Astrocyte of the spinal cord (primary cell): ENCODE measurements at regions not wholly inside any gene's neighbourhood (a gene's known extent, or its start where the extent isn't known, plus 50 kb on each side); places are given as distances from the start of the nearest gene placed in this dataset.
A peak's percentile ranks its signal among the peaks of the same experiment; 100 is the strongest.

ENCODE experiments used
- DNase-seq: peaks from one replicate; pipeline ENCODE4 v3.0.0; 2011; ENCODE audit warnings: low read depth, low spot score
- H3K4me3 ChIP-seq: 2 replicates; pipeline ENCODE4 v1.5.1; 2011; ENCODE audit warnings: low read depth, mild to moderate bottlenecking, low read length, moderate library complexity
- CTCF ChIP-seq: IDR thresholded peaks from 2 replicates; pipeline ENCODE4 v1.5.1; 2012; ENCODE audit warnings: low read depth, mild to moderate bottlenecking, low read length, inconsistent platforms
- in situ Hi-C: cut with HindIII; loops from 2 replicates; pipeline ENCODE4 v1.10.0; 2017; ENCODE audit warnings: low sequenced_read_pairs

DNA sequence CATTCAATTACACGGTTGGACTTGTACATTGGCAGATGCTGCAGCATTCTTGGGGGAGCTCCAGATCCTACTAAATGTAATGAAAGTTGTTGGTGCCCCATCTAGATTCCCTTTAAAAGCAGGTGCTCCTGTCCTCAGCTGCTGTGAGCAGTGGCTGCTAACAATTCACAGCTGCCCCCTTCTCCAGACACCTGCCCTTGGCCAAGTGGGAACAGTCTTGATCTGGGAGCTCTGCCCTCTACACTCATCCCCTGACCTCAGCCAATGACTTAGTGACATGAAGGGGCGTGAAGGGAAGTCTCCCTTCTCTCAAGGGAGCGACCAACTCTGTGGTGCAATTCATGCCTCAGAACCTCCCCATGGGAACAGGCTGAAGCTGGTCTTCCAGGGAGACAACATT, 125.7 kb downstream of the EIF4E start:
- DNase-seq = no peak
- no peak for TF ChIP-seq CTCF
- in situ Hi-C loops = no loop called here
- no peak overlapping the region for H3K4me3 ChIP-seq

DNA sequence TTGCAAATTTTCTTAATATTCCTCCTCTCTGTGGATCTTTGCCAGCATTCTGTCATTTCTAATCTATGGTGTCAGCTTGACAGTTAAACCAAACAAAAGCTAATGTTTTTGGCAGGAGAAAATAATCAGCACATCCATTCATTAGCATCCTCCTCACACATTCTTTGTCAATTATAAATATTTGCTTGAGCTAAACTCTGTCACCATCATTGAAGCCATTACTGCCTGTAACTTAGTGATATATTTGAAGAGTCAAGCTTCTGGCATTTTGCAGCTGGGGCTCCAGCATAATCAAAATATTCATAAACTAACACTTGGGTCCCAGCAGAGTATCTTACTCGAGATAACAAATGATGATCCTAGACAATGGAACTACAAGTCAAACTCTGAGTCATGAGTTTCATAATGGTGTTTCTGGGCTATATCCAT, 126.1 kb downstream of the EIF4E start:
- H3K4me3 ChIP-seq = no peak overlapping the region
- in situ Hi-C loops = no loop called here
- TF ChIP-seq CTCF = no peak
- DNase-seq = no peak

DNA sequence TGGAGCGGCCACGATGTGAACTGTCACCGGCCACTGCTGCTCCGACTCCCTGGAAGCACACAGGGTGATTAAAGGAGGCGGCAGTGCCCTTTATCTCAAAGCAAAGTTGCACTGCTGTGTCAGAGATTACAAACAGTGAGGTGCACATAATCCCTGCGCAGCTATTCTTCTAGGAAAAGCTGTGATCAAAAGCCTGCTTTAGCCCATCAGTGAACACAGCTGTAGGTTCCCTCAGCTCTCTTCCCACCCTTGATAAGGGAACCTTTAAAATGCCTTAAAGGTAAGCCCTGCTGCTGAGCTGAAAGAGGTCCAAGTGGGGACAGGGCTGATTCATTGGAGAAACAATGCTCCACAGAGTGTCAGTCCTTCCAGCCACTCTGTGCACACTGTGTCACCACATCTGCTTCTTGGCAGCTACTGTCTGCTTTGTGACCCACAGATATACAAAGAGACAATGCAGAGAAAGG, 127.6 kb downstream of the EIF4E start:
- TF ChIP-seq CTCF = no peak
- H3K4me3 ChIP-seq = no peak overlapping the region
- in situ Hi-C loops = no loop called here

GRCh38 chr4:98796991-98797390, 131.9 kb downstream of the EIF4E start:
- no peak for TF ChIP-seq CTCF
- DNase-seq = no peak
- H3K4me3 ChIP-seq = no peak overlapping the region
- in situ Hi-C loops = no loop called here

More for the DNA sequence above, 127.6 kb downstream of the EIF4E start:
- no peak for DNase-seq

DNA sequence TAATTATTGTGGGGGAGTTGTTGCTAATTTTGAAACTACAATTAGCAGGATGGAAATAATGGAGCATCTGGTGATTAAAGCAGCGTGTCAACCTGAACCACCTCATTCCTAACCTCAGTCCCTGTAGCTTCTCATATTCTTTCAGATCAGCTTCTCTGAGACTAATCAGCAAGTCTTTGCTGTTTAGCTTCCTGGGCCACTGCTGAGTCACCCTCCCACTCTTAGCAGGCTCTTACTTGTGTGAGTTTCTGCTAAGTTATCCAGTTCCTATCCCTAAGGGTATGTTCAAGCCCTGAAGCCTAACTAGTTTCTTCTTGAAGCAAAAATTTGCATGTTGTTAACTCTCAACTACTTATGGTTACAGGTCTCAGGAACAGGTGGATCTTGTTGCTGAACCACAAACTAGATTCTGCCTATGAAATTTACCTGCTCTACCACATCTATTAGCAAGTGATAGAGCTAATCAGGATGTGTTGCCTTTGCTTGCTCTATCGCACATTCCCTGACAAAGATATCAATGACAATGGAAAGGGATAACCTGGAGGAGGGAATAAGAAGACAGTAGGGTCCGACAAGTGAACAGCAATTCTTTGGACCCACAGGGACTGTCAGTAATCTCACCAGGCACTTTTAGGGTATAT, 134.2 kb downstream of the EIF4E start:
- no peak for TF ChIP-seq CTCF
- in situ Hi-C loops = no loop called here
- H3K4me3 ChIP-seq = no peak overlapping the region
- DNase-seq = peak; percentile 54

GRCh38 chr4:98793658-98794057, 135.2 kb upstream of the TSPAN5 start:
- in situ Hi-C loops = no loop called here
- no peak overlapping the region for H3K4me3 ChIP-seq
- TF ChIP-seq CTCF = no peak
- DNase-seq = no peak

DNA sequence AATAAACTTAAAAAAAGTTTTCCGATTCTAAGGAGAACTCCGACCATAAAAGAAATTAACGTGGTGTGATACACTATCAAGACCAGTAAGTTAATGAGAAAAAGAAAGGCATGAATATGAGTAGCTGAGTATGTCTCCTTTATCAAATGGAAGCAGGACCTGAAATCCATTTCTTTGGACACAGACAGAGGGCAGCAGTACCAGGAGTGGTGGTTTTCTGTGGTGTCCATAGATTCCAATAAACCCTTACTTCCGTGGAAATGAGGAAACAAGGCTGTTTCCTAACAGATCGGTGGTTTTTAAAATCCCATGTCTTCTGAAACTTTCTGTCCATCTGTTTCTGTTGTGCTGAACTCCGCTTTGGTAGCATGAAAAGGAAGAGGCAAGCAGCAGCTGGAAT, 128.5 kb upstream of the TSPAN5 start:
- H3K4me3 ChIP-seq = no peak overlapping the region
- DNase-seq = no peak
- peak; percentile 21 for TF ChIP-seq CTCF
- in situ Hi-C loops = no loop called here
